Bone marrow (tissue), 2 donors: ENCODE measurements at regions not wholly inside any gene's neighbourhood (a gene's known extent, or its start where the extent isn't known, plus 50 kb on each side); places are given as distances from the start of the nearest gene placed in this dataset.
A peak's percentile ranks its signal among the peaks of the same experiment; 100 is the strongest.

Source experiments
- DNase-seq, 2 donors: peaks; one replicate each; lab custom pipeline; 2025; lab: John Stamatoyannopoulos, UW

- no peak for DNase-seq
These were observed 51.3 kb upstream of the PTPN3 start for GRCh38 chr9:109549386-109549785.

GRCh38 chr9:109551651-109552050 is 53.5 kb upstream of the PTPN3 start:
- DNase-seq: no peak

GRCh38 chr9:109555215-109555614 is 57.1 kb upstream of the PTPN3 start:
- no peak for DNase-seq

GRCh38 chr9:109556061-109556460 is 58.0 kb upstream of the PTPN3 start:
- no peak for DNase-seq

- no peak for DNase-seq
These were observed 58.7 kb upstream of the PTPN3 start for GRCh38 chr9:109556786-109557185.

- DNase-seq: no peak
These were observed 59.4 kb upstream of the PTPN3 start for GRCh38 chr9:109557481-109557880.

- no peak for DNase-seq
These were observed 60.6 kb upstream of the PTPN3 start for GRCh38 chr9:109558718-109559151.

GRCh38 chr9:109560470-109561132 is 62.5 kb upstream of the PTPN3 start:
- DNase-seq: no peak

GRCh38 chr9:109561137-109561536 is 63.0 kb upstream of the PTPN3 start:
- no peak for DNase-seq

- DNase-seq: no peak
These were observed 70.0 kb upstream of the PTPN3 start for GRCh38 chr9:109568089-109568488.

- no peak for DNase-seq
These were observed 70.6 kb upstream of the PTPN3 start for GRCh38 chr9:109568568-109569210.

- DNase-seq: peak in 1 of 2 donors; percentile 7
These were observed 76.2 kb upstream of the PTPN3 start for GRCh38 chr9:109574061-109574882.

- no peak for DNase-seq
These were observed 78.7 kb upstream of the PTPN3 start for GRCh38 chr9:109576762-109577161.

- no peak for DNase-seq
These were observed 81.3 kb upstream of the PTPN3 start for GRCh38 chr9:109579191-109579948.

GRCh38 chr9:109582386-109582785 is 84.3 kb upstream of the PTPN3 start:
- no peak for DNase-seq

- DNase-seq: no peak
These were observed 86.1 kb upstream of the PTPN3 start for GRCh38 chr9:109584205-109584604.

- DNase-seq: no peak
These were observed 87.7 kb upstream of the PTPN3 start for GRCh38 chr9:109585796-109586195.

GRCh38 chr9:109586993-109587392 is 88.9 kb upstream of the PTPN3 start:
- no peak for DNase-seq

- no peak for DNase-seq
These were observed 90.3 kb upstream of the PTPN3 start for GRCh38 chr9:109588415-109588814.

GRCh38 chr9:109590966-109591365 is 92.9 kb upstream of the PTPN3 start:
- DNase-seq: no peak

- DNase-seq: no peak
These were observed 93.6 kb upstream of the PTPN3 start for GRCh38 chr9:109591691-109592090.

GRCh38 chr9:109593612-109594011 is 95.5 kb upstream of the PTPN3 start:
- DNase-seq: no peak
